WTC11 (cell line): ENCODE measurements at regions not wholly inside any gene's neighbourhood (a gene's known extent, or its start where the extent isn't known, plus 50 kb on each side); places are given as distances from the start of the nearest gene placed in this dataset.

Source experiments
- ATAC-seq: fragments of 200-7000 bp; cut with Tn5 transposase; 2 replicates; pipeline ENCODE4 v1.10.0; 2021; ENCODE audit warnings: mild to moderate bottlenecking, moderate library complexity
- CTCF ChIA-PET: fragments of 300-600 bp; sonication (Branson Sonifier 250); formaldehyde crosslinking; loops from one replicate; lab custom pipeline; 2021; ENCODE audit warnings: antibody characterized with exemption; lab: Charles Lee
- POLR2A ChIA-PET: fragments of 350-600 bp; sonication (Branson Sonifier 250); formaldehyde crosslinking; loops from one replicate; lab custom pipeline; 2021; ENCODE audit warnings: antibody characterized with exemption; lab: Charles Lee
- DNase-seq: peaks from one replicate; pipeline ENCODE4 v3.0.0; 2021; ENCODE audit warnings: low spot score
- H3K27ac Mint-ChIP-seq: 2 replicates; pipeline ENCODE4 v1.8.0; 2021; ENCODE audit warnings: mixed read lengths
- H3K27me3 Mint-ChIP-seq: 2 replicates; pipeline ENCODE4 v1.8.0; 2021; ENCODE audit warnings: low read depth, mild to moderate bottlenecking, moderate library complexity, mixed read lengths
- H3K36me3 Mint-ChIP-seq: 2 replicates; pipeline ENCODE4 v1.8.0; 2021; ENCODE audit warnings: mixed read lengths
- H3K4me1 Mint-ChIP-seq: 2 replicates; pipeline ENCODE4 v1.8.0; 2022; ENCODE audit warnings: mixed read lengths
- H3K4me3 Mint-ChIP-seq: 2 replicates; pipeline ENCODE4 v1.8.0; 2021; ENCODE audit warnings: mild to moderate bottlenecking, moderate library complexity, mixed read lengths
- H3K9me3 Mint-ChIP-seq: 2 replicates; pipeline ENCODE4 v1.8.0; 2021; ENCODE audit warnings: mixed read lengths
- EMX1 ChIP-seq: fragments of 250-450 bp; sonication (Bioruptor Pico); IDR thresholded peaks from 2 replicates; pipeline ENCODE4 v1.8.0; 2021; ENCODE audit warnings: mild to moderate bottlenecking
- GRHL2 ChIP-seq: fragments of 250-450 bp; sonication (Bioruptor Pico); IDR thresholded peaks from 2 replicates; pipeline ENCODE4 v1.8.0; 2022; ENCODE audit warnings: mild to moderate bottlenecking, moderate library complexity; ENCODE audit not compliant: insufficient replicate concordance, severe bottlenecking
- HMGA2 ChIP-seq: fragments of 250-450 bp; sonication (Bioruptor Pico); IDR thresholded peaks from 2 replicates; pipeline ENCODE4 v1.4.0; 2021; ENCODE audit warnings: mild to moderate bottlenecking, moderate library complexity
- IRF2 ChIP-seq: sonication (generic); formaldehyde crosslinking; IDR thresholded peaks from 2 replicates; pipeline ENCODE4 v1.8.0; 2022; ENCODE audit warnings: low read depth, missing genetic modification reagents, borderline replicate concordance
- JAZF1 ChIP-seq: fragments of 250-450 bp; sonication (Bioruptor Pico); IDR thresholded peaks from 2 replicates; pipeline ENCODE4 v1.9.0; 2021; ENCODE audit warnings: moderate library complexity, mild to moderate bottlenecking, inconsistent platforms
- JUN ChIP-seq: sonication (generic); formaldehyde crosslinking; IDR thresholded peaks from 2 replicates; pipeline ENCODE4 v1.8.0; 2023; ENCODE audit warnings: mild to moderate bottlenecking, missing genetic modification reagents
- NFE2L1 ChIP-seq: sonication (generic); formaldehyde crosslinking; IDR thresholded peaks from 2 replicates; pipeline ENCODE4 v1.8.1; 2023; ENCODE audit warnings: missing genetic modification reagents
- NR2C2 ChIP-seq: sonication (generic); formaldehyde crosslinking; IDR thresholded peaks from 2 replicates; pipeline ENCODE4 v1.8.0; 2022; ENCODE audit warnings: mild to moderate bottlenecking, missing genetic modification reagents
- TEAD4 ChIP-seq: sonication (generic); formaldehyde crosslinking; IDR thresholded peaks from 2 replicates; pipeline ENCODE4 v1.8.0; 2022; ENCODE audit warnings: mild to moderate bottlenecking, missing genetic modification reagents
- USF1 ChIP-seq: sonication (generic); formaldehyde crosslinking; IDR thresholded peaks from 2 replicates; pipeline ENCODE4 v1.8.0; 2022; ENCODE audit warnings: mild to moderate bottlenecking, missing genetic modification reagents
- ZBTB21 ChIP-seq: sonication (generic); formaldehyde crosslinking; IDR thresholded peaks from 2 replicates; pipeline ENCODE4 v1.8.1; 2023; ENCODE audit warnings: mild to moderate bottlenecking, missing genetic modification reagents, borderline replicate concordance
- ZNF138 ChIP-seq: sonication (generic); formaldehyde crosslinking; conservative IDR thresholded peaks from 2 replicates; pipeline ENCODE4 v1.8.1; 2022; ENCODE audit warnings: mild to moderate bottlenecking, moderate library complexity, missing genetic modification reagents
- ZNF416 ChIP-seq: fragments of 250-450 bp; sonication (Bioruptor Pico); IDR thresholded peaks from 2 replicates; pipeline ENCODE4 v1.9.0; 2021; ENCODE audit warnings: mild to moderate bottlenecking, inconsistent platforms
- ZNF423 ChIP-seq: fragments of 250-450 bp; sonication (Bioruptor Pico); IDR thresholded peaks from 2 replicates; pipeline ENCODE4 v2.1.2; 2022; ENCODE audit warnings: mild to moderate bottlenecking, moderate library complexity
- ZSCAN18 ChIP-seq: fragments of 250-450 bp; sonication (Bioruptor Pico); IDR thresholded peaks from 2 replicates; pipeline ENCODE4 v2.1.2; 2022; ENCODE audit warnings: mild to moderate bottlenecking, moderate library complexity
- TF ChIP-seq, protein P1 (sequence below): sonication (generic); formaldehyde crosslinking; IDR thresholded peaks from 2 replicates; pipeline ENCODE4 v1.8.1; 2023; ENCODE audit warnings: mild to moderate bottlenecking, missing genetic modification reagents, moderate library complexity
- TF ChIP-seq, protein P2 (sequence below): sonication (generic); formaldehyde crosslinking; IDR thresholded peaks from 2 replicates; pipeline ENCODE4 v1.8.0; 2022; ENCODE audit warnings: mild to moderate bottlenecking, missing genetic modification reagents
- TF ChIP-seq, protein P3 (sequence below): fragments of 250-450 bp; sonication (Bioruptor Pico); IDR thresholded peaks from 2 replicates; pipeline ENCODE4 v1.9.0; 2021; ENCODE audit warnings: mild to moderate bottlenecking

GRCh38 chr12:74349925-74350324, 187.7 kb upstream of the ATXN7L3B start (continued):
- TF ChIP-seq TEAD4 (no peak), USF1 (CRISPR knock-in tag) (no peak), NR2C2 (no peak)
- TF ChIP-seq, protein P1, sequence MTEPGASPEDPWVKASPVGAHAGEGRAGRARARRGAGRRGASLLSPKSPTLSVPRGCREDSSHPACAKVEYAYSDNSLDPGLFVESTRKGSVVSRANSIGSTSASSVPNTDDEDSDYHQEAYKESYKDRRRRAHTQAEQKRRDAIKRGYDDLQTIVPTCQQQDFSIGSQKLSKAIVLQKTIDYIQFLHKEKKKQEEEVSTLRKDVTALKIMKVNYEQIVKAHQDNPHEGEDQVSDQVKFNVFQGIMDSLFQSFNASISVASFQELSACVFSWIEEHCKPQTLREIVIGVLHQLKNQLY = no peak

GRCh38 chr12:74365178-74365964, 172.3 kb upstream of the ATXN7L3B start:
- H3K27me3 Mint-ChIP-seq = no peaks in the 10 kb centered on the region; the same call in 1 of the 2 replicates
- no peak overlapping the region for H3K4me3 Mint-ChIP-seq
- no peaks in the 10 kb centered on the region for H3K36me3 Mint-ChIP-seq
- no peak for TF ChIP-seq HMGA2
- no peak for TF ChIP-seq ZBTB21
- no peak for TF ChIP-seq ZNF138 (CRISPR knock-in tag)
- TF ChIP-seq, protein P2, sequence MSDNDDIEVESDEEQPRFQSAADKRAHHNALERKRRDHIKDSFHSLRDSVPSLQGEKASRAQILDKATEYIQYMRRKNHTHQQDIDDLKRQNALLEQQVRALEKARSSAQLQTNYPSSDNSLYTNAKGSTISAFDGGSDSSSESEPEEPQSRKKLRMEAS (CRISPR knock-in tag) = 0 out of 2 replicates have a peak, but pooled peaks have one; percentile 11
- TF ChIP-seq, all 79 proteins: peak for 1
- peaks cover 22% of the 10 kb centered on the region for H3K9me3 Mint-ChIP-seq
- no peaks in the 10 kb centered on the region for H3K4me1 Mint-ChIP-seq
- DNase-seq (peak; percentile 48), ATAC-seq (peak; percentile 97)
- no peak overlapping the region for H3K27ac Mint-ChIP-seq
- POLR2A ChIA-PET = no interaction called here
- CTCF ChIA-PET = interaction anchor here (0.6 kb wide), 1 partner anchor 252 kb away, joined by 3 read pairs; no protein-coding TSS in a partner anchor

GRCh38 chr12:74370608-74371216, 166.9 kb upstream of the ATXN7L3B start:
- no peaks in the 10 kb centered on the region for H3K27me3 Mint-ChIP-seq
- ChIA-PET CTCF (interaction anchor here (0.6 kb wide), 1 partner anchor 206 kb away, joined by 4 read pairs; no protein-coding TSS in a partner anchor), POLR2A (no interaction called here)
- no peak for ATAC-seq
- no peak overlapping the region for H3K4me3 Mint-ChIP-seq
- no peak overlapping the region for H3K27ac Mint-ChIP-seq
- H3K9me3 Mint-ChIP-seq = peaks cover 4% of the 10 kb centered on the region; the same call in 1 of the 2 replicates
- no peak for DNase-seq
- TF ChIP-seq, protein P3, sequence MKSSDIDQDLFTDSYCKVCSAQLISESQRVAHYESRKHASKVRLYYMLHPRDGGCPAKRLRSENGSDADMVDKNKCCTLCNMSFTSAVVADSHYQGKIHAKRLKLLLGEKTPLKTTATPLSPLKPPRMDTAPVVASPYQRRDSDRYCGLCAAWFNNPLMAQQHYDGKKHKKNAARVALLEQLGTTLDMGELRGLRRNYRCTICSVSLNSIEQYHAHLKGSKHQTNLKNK = no peak
- TF ChIP-seq ZNF138 (CRISPR knock-in tag) (no peak), ZBTB21 (no peak), IRF2 (CRISPR knock-in tag) (no peak), NFE2L1 (CRISPR knock-in tag) (no peak), EMX1 (CRISPR knock-in tag) (no peak), ZNF416 (CRISPR knock-in tag) (no peak), JAZF1 (CRISPR knock-in tag) (no peak), TEAD4 (no peak)
- TF ChIP-seq, protein P1 = no peak
- no peaks in the 10 kb centered on the region for H3K4me1 Mint-ChIP-seq
- no peaks in the 10 kb centered on the region for H3K36me3 Mint-ChIP-seq

GRCh38 chr12:74379114-74379513, 158.5 kb upstream of the ATXN7L3B start:
- no peak for ATAC-seq
- H3K9me3 Mint-ChIP-seq = no peaks in the 10 kb centered on the region
- no peak for DNase-seq
- H3K27ac Mint-ChIP-seq = no peak overlapping the region
- H3K27me3 Mint-ChIP-seq = no peaks in the 10 kb centered on the region
- CTCF ChIA-PET = no interaction called here
- H3K4me3 Mint-ChIP-seq = no peak overlapping the region
- H3K4me1 Mint-ChIP-seq = no peaks in the 10 kb centered on the region
- TF ChIP-seq ZSCAN18 (CRISPR knock-in tag) (no peak), JUN (CRISPR knock-in tag) (no peak), ZNF138 (CRISPR knock-in tag) (no peak), NFE2L1 (CRISPR knock-in tag) (no peak), ZNF423 (CRISPR knock-in tag) (no peak), GRHL2 (CRISPR knock-in tag) (no peak)
- TF ChIP-seq, all 79 proteins: peak for 0
- H3K36me3 Mint-ChIP-seq = no peaks in the 10 kb centered on the region
- POLR2A ChIA-PET = no interaction called here
